Fibroblast of skin of left biceps (primary cell): ENCODE measurements at regions not wholly inside any gene's neighbourhood (a gene's known extent, or its start where the extent isn't known, plus 50 kb on each side); places are given as distances from the start of the nearest gene placed in this dataset.
"Not testable (repeated sequence)": the region's sequence is repeated elsewhere in the genome, so short reads cannot be mapped to it uniquely, and the experiment has no call there.

ENCODE experiments used
- DNase-seq, 2 experiments: peaks; one replicate each; pipeline ENCODE4 v3.0.0-alpha.2; 2013; ENCODE audit warnings: low read depth in 2 of 2

GRCh38 chr14:98184457-98184856 is 1087.5 kb downstream of the BCL11B start:
- DNase-seq, result no peak

- no peak for DNase-seq
Measured at GRCh38 chr14:98185036-98185435, 1087.0 kb downstream of the BCL11B start.

- DNase-seq, result no peak
Measured at GRCh38 chr14:98186140-98186539, 1085.9 kb downstream of the BCL11B start.

GRCh38 chr14:98187281-98187680 is 1084.7 kb downstream of the BCL11B start:
- DNase-seq, result no peak

- DNase-seq, result no peak
Measured at GRCh38 chr14:98189062-98189461, 1082.9 kb downstream of the BCL11B start.

GRCh38 chr14:98189511-98189910 is 1082.5 kb downstream of the BCL11B start:
- no peak for DNase-seq

- no peak for DNase-seq
Measured at GRCh38 chr14:98189944-98190343, 1082.1 kb downstream of the BCL11B start.

GRCh38 chr14:98192946-98193345 is 1079.1 kb downstream of the BCL11B start:
- no peak for DNase-seq

- no peak for DNase-seq
Measured at GRCh38 chr14:98194821-98195220, 1077.2 kb downstream of the BCL11B start.

GRCh38 chr14:98195256-98195655 is 1076.7 kb downstream of the BCL11B start:
- no peak for DNase-seq

- DNase-seq, result no peak
Measured at GRCh38 chr14:98197933-98198332, 1074.1 kb downstream of the BCL11B start.

- DNase-seq, result no peak
Measured at GRCh38 chr14:98198385-98198784, 1073.6 kb downstream of the BCL11B start.

- no peak for DNase-seq
Measured at GRCh38 chr14:98200601-98201000, 1071.4 kb downstream of the BCL11B start.

- DNase-seq, result no peak
Measured at GRCh38 chr14:98203421-98203820, 1068.6 kb downstream of the BCL11B start.

GRCh38 chr14:98204139-98204538 is 1067.9 kb downstream of the BCL11B start:
- DNase-seq, result no peak

GRCh38 chr14:98207415-98207814 is 1064.6 kb downstream of the BCL11B start:
- DNase-seq, result no peak

- DNase-seq, result no peak
Measured at GRCh38 chr14:98208211-98208611, 1063.8 kb downstream of the BCL11B start.

GRCh38 chr14:98208943-98209342 is 1063.1 kb downstream of the BCL11B start:
- no peak for DNase-seq

GRCh38 chr14:98210045-98210672 is 1061.8 kb downstream of the BCL11B start:
- no peak for DNase-seq

- DNase-seq, result no peak
Measured at GRCh38 chr14:98217530-98217929, 1054.5 kb downstream of the BCL11B start.

GRCh38 chr14:98218218-98218617 is 1053.8 kb downstream of the BCL11B start:
- no peak for DNase-seq

- no peak for DNase-seq
Measured at GRCh38 chr14:98219638-98220037, 1052.4 kb downstream of the BCL11B start.

- DNase-seq, result no peak
Measured at GRCh38 chr14:98223106-98223505, 1048.9 kb downstream of the BCL11B start.

GRCh38 chr14:98223710-98224109 is 1048.3 kb downstream of the BCL11B start:
- not testable (repeated sequence) for DNase-seq
